Stimulated activated CD8-positive, alpha-beta memory T cell treated with anti-CD3 and anti-CD28 coated beads, Interleukin-7, amount 100 ng/mL, for 4 hours (primary cell): ENCODE measurements at regions not wholly inside any gene's neighbourhood (a gene's known extent, or its start where the extent isn't known, plus 50 kb on each side); places are given as distances from the start of the nearest gene placed in this dataset.

ENCODE experiments used
- DNase-seq, 2 donors: peaks; one replicate each; pipeline ENCODE4 v3.0.0-alpha.2; 2020; ENCODE audit warnings: low read depth in 2 of 2

- no peak for DNase-seq
Observed at GRCh38 chr5:103929338-103930013, 366.9 kb upstream of the NUDT12 start.

GRCh38 chr5:103927739-103928138 lies 365.1 kb upstream of the NUDT12 start:
- DNase-seq, result no peak

GRCh38 chr5:103923616-103924168 lies 361.1 kb upstream of the NUDT12 start:
- no peak for DNase-seq

- no peak for DNase-seq
Observed at GRCh38 chr5:103919506-103919905, 356.9 kb upstream of the NUDT12 start.

- no peak for DNase-seq
Observed at GRCh38 chr5:103918668-103919367, 356.2 kb upstream of the NUDT12 start.

GRCh38 chr5:103915081-103915480 lies 352.5 kb upstream of the NUDT12 start:
- no peak for DNase-seq

GRCh38 chr5:103910786-103911185 lies 348.2 kb upstream of the NUDT12 start:
- DNase-seq, result no peak

GRCh38 chr5:103910011-103910410 lies 347.4 kb upstream of the NUDT12 start:
- DNase-seq, result no peak

- DNase-seq, result no peak
Observed at GRCh38 chr5:103909391-103909790, 346.8 kb upstream of the NUDT12 start.

GRCh38 chr5:103908336-103909080 lies 345.9 kb upstream of the NUDT12 start:
- DNase-seq, result no peak

GRCh38 chr5:103907001-103907400 lies 344.4 kb upstream of the NUDT12 start:
- no peak for DNase-seq

- no peak for DNase-seq
Observed at GRCh38 chr5:103904651-103905050, 342.1 kb upstream of the NUDT12 start.

- no peak for DNase-seq
Observed at GRCh38 chr5:103902893-103903292, 340.3 kb upstream of the NUDT12 start.

- DNase-seq, result no peak
Observed at GRCh38 chr5:103901885-103902284, 339.3 kb upstream of the NUDT12 start.

GRCh38 chr5:103896593-103896992 lies 334.0 kb upstream of the NUDT12 start:
- no peak for DNase-seq

GRCh38 chr5:103895738-103896137 lies 333.1 kb upstream of the NUDT12 start:
- DNase-seq, result no peak

- DNase-seq, result no peak
Observed at GRCh38 chr5:103894882-103895281, 332.3 kb upstream of the NUDT12 start.

GRCh38 chr5:103891151-103891550 lies 328.6 kb upstream of the NUDT12 start:
- DNase-seq, result no peak

- DNase-seq, result no peak
Observed at GRCh38 chr5:103890313-103890712, 327.7 kb upstream of the NUDT12 start.

- no peak for DNase-seq
Observed at GRCh38 chr5:103889500-103890209, 327.1 kb upstream of the NUDT12 start.

GRCh38 chr5:103886826-103887225 lies 324.2 kb upstream of the NUDT12 start:
- DNase-seq, result no peak

GRCh38 chr5:103883143-103883542 lies 320.6 kb upstream of the NUDT12 start:
- DNase-seq, result no peak
